ENCODE measurements at regions not wholly inside any gene's neighbourhood (a gene's known extent, or its start where the extent isn't known, plus 50 kb on each side); places are given as distances from the start of the nearest gene placed in this dataset.

GRCh38 chr2:129606496-129607270, 372.8 kb upstream of the RAB6C start:
- no peak overlapping the region for H3K4me3 ChIP-seq
- intact Hi-C loops (cut with DNase I): no loop called here
- WGBS, 3 donors: 73% methylated on average over 12 of the region's 12 CpGs
- TF ChIP-seq CTCF (IDR thresholded peaks at IDR 0.05): no peak
- H3K27ac ChIP-seq: no peak overlapping the region
- peaks cover 0 to 2% (median 0%) of the 10 kb centered on the region in 3 donors for H3K27me3 ChIP-seq (ENCODE audit: insufficient read depth in 3 of 3, low read length in 2 of 3)
- ATAC-seq: no peak
- no peaks in the 10 kb centered on the region for H3K9me3 ChIP-seq
- H3K4me1 ChIP-seq: no peaks in the 10 kb centered on the region
- no peaks in the 10 kb centered on the region for H3K36me3 ChIP-seq (ENCODE audit: insufficient read depth in 1 of 2, low read depth in 1 of 2)
- no peak for DNase-seq

- ATAC-seq: no peak
- H3K4me3 ChIP-seq: no peak overlapping the region
- no peaks in the 10 kb centered on the region for H3K9me3 ChIP-seq
- WGBS, 3 donors: 89 to 93% (median 91%) methylated on average over 3 of the region's 3 CpGs
- no peak for DNase-seq
- no peak overlapping the region for H3K27ac ChIP-seq
- intact Hi-C loops (cut with DNase I): no loop called here
- no peaks in the 10 kb centered on the region for H3K4me1 ChIP-seq
- no peaks in the 10 kb centered on the region for H3K36me3 ChIP-seq (ENCODE audit: insufficient read depth in 1 of 2, low read depth in 1 of 2)
- TF ChIP-seq CTCF (IDR thresholded peaks at IDR 0.05): no peak
- H3K27me3 ChIP-seq (ENCODE audit: insufficient read depth in 3 of 3, low read length in 2 of 3): peaks cover 0 to 2% (median 0%) of the 10 kb centered on the region in 3 donors
Observed at GRCh38 chr2:129609224-129609623, 370.2 kb upstream of the RAB6C start.

- Histone ChIP-seq H3K27ac (no peak overlapping the region), H3K4me3 (no peak overlapping the region), H3K4me1 (no peaks in the 10 kb centered on the region), H3K27me3 (ENCODE audit: insufficient read depth in 3 of 3, low read length in 2 of 3) (peaks cover 0 to 2% (median 0%) of the 10 kb centered on the region in 3 donors), H3K9me3 (no peaks in the 10 kb centered on the region), H3K36me3 (ENCODE audit: insufficient read depth in 1 of 2, low read depth in 1 of 2) (no peaks in the 10 kb centered on the region)
- intact Hi-C loops (cut with DNase I): no loop called here
- TF ChIP-seq CTCF (IDR thresholded peaks at IDR 0.05): no peak
- no peak for ATAC-seq
- 58 to 67% (median 63%) methylated on average over 6 of the region's 6 CpGs for WGBS, 3 donors
- no peak for DNase-seq
Observed at GRCh38 chr2:129610766-129611165, 368.7 kb upstream of the RAB6C start.

GRCh38 chr2:129611471-129611870, 368.0 kb upstream of the RAB6C start:
- H3K4me1 ChIP-seq: no peaks in the 10 kb centered on the region
- H3K27me3 ChIP-seq (ENCODE audit: insufficient read depth in 3 of 3, low read length in 2 of 3): peaks cover 0 to 2% (median 0%) of the 10 kb centered on the region in 3 donors
- no peak for DNase-seq
- intact Hi-C loops (cut with DNase I): no loop called here
- ATAC-seq: no peak
- no peak overlapping the region for H3K27ac ChIP-seq
- H3K4me3 ChIP-seq: no peak overlapping the region
- 72 to 77% (median 74%) methylated on average over 6 of the region's 6 CpGs for WGBS, 3 donors
- no peak for TF ChIP-seq CTCF (IDR thresholded peaks at IDR 0.05)
- no peaks in the 10 kb centered on the region for H3K36me3 ChIP-seq (ENCODE audit: insufficient read depth in 1 of 2, low read depth in 1 of 2)
- H3K9me3 ChIP-seq: no peaks in the 10 kb centered on the region

GRCh38 chr2:129619471-129619870, 360.0 kb upstream of the RAB6C start:
- H3K4me1 ChIP-seq: no peaks in the 10 kb centered on the region
- no peak for TF ChIP-seq CTCF (IDR thresholded peaks at IDR 0.05)
- H3K9me3 ChIP-seq: no peaks in the 10 kb centered on the region
- intact Hi-C loops (cut with DNase I): no loop called here
- no peak overlapping the region for H3K27ac ChIP-seq
- no peak for DNase-seq
- no peaks in the 10 kb centered on the region for H3K36me3 ChIP-seq (ENCODE audit: insufficient read depth in 1 of 2, low read depth in 1 of 2)
- no peak overlapping the region for H3K4me3 ChIP-seq
- no peak for ATAC-seq
- no peaks in the 10 kb centered on the region for H3K27me3 ChIP-seq (ENCODE audit: insufficient read depth in 3 of 3, low read length in 2 of 3)
- WGBS, 3 donors: 11 to 18% (median 17%) methylated on average over 5 of the region's 5 CpGs

All from psoas muscle (tissue), 7 donors.